ENCODE measurements at regions not wholly inside any gene's neighbourhood (a gene's known extent, or its start where the extent isn't known, plus 50 kb on each side); places are given as distances from the start of the nearest gene placed in this dataset.

GRCh38 chr5:135279328-135279727, 119.7 kb downstream of the MACROH2A1 start:
- no peak for TF ChIP-seq POLR2A (IDR thresholded peaks at IDR 0.05)
- TF ChIP-seq, protein P1, sequence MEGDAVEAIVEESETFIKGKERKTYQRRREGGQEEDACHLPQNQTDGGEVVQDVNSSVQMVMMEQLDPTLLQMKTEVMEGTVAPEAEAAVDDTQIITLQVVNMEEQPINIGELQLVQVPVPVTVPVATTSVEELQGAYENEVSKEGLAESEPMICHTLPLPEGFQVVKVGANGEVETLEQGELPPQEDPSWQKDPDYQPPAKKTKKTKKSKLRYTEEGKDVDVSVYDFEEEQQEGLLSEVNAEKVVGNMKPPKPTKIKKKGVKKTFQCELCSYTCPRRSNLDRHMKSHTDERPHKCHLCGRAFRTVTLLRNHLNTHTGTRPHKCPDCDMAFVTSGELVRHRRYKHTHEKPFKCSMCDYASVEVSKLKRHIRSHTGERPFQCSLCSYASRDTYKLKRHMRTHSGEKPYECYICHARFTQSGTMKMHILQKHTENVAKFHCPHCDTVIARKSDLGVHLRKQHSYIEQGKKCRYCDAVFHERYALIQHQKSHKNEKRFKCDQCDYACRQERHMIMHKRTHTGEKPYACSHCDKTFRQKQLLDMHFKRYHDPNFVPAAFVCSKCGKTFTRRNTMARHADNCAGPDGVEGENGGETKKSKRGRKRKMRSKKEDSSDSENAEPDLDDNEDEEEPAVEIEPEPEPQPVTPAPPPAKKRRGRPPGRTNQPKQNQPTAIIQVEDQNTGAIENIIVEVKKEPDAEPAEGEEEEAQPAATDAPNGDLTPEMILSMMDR (IDR thresholded peaks at IDR 0.05): no peak
